ENCODE measurements at regions not wholly inside any gene's neighbourhood (a gene's known extent, or its start where the extent isn't known, plus 50 kb on each side); places are given as distances from the start of the nearest gene placed in this dataset.

GRCh38 chr17:14637260-14637659, 336.4 kb downstream of the HS3ST3B1 start:
- in situ Hi-C loops (cut with MboI; ENCODE audit: low pct_unique_long_range_greater_than_20kb, low sequenced_read_pairs): no loop called here
- DNase-seq: no peak

GRCh38 chr17:14630621-14631020, 329.7 kb downstream of the HS3ST3B1 start:
- no peak for DNase-seq
- in situ Hi-C loops (cut with MboI; ENCODE audit: low pct_unique_long_range_greater_than_20kb, low sequenced_read_pairs): no loop called here

DNA sequence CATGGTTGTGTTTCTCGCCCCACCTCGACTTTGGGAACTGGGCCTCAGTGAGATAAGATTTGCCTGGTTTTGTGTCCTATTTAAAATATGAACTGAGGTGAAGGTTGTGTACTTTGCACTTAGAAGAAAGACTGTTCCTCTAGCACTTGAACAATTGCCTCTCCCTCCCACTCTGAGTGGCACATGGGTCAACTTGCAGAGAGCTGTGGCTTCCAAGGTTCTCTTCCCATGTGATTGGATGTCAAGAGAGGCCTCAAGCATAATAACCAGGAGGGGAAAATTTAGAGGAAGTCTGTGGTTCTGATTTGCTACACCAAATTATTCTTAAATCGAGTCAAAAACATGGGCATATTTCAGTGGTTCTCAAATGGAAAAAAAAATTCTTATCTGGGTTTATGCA, 329.2 kb downstream of the HS3ST3B1 start:
- no peak for DNase-seq

DNA sequence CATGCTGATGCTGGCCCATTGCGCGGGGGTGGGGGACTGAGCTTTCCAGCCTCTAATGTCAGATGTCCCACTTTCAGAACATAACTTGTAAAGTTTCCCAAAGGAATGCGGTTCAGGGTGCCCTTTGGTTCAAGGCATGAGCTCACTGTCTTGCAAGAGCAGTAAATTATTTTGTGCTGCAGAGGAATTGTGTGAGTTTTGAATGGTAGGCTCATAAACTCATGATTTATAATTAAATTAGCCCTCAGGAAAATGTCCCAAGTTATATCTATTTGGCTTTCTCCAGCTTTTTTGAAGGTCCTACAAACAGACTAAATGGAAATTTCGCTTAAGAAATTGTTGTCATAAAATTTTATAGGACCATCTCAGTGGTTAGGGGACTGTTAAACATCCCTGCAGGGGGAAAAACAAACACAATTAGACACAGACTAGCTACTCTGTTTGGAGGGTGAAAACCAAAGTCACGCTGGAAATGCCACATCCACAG, 321.8 kb downstream of the HS3ST3B1 start:
- DNase-seq: no peak
- in situ Hi-C loops (cut with MboI; ENCODE audit: low pct_unique_long_range_greater_than_20kb, low sequenced_read_pairs): no loop called here

More for the DNA sequence above, 329.2 kb downstream of the HS3ST3B1 start:
- in situ Hi-C loops (cut with MboI; ENCODE audit: low pct_unique_long_range_greater_than_20kb, low sequenced_read_pairs): no loop called here

DNA sequence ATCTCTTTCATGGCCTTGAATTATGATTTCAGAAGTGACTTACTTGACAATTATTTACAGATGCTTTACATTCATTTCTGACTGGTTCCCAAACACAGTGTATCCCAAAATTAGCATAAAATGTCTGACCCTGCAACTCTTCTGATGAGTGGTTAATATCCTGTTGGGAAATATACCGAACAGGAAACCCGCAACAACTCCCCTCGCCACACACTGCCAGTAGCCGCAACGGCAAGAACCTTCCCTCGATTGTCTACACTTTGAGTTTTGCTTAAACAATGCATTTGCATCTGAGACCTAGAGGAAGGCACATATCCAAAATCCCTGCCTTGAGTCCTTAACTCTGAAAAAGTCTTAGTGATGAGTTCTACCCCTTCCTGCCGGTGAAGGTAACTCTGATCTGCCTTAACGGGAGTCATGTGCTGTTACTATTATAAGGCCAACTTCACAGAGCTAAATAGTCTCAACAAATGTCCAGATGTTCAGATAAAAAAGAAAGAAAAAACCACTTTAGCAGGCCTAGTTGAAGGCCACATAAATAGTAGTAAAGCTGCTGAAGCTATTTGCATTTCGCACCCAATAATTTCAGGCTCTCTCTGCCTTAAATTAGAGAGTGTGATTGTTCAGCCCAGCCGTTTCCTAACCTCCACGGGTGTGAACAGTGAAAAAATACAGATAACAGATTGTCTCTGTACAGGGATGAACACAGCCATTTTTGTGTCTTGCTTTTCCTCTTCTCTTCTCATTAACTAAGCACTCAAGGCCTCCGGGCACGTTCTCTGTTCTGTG, 321.1 kb downstream of the HS3ST3B1 start:
- in situ Hi-C loops (cut with MboI; ENCODE audit: low pct_unique_long_range_greater_than_20kb, low sequenced_read_pairs): no loop called here
- DNase-seq: peak; percentile 90

DNA sequence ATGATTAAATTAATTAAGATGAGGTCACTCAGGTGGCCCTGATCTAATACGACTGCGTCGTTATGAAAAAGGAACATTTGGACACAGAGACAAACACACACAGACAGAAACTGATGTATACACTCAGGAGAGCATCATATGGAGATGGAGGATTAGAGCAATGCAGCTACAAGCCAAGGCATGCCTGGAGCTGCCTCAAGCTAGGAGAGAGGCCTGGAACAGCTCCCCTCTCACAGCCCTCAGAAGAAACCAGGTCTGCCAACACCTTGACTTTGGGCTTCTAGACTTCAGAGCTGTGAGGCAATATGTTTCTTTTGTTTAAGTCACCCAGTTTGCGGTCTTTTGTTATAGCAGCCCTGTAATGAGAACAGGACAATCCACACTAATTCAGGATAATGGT, 318.9 kb downstream of the HS3ST3B1 start:
- DNase-seq: no peak
- in situ Hi-C loops (cut with MboI; ENCODE audit: low pct_unique_long_range_greater_than_20kb, low sequenced_read_pairs): no loop called here

DNA sequence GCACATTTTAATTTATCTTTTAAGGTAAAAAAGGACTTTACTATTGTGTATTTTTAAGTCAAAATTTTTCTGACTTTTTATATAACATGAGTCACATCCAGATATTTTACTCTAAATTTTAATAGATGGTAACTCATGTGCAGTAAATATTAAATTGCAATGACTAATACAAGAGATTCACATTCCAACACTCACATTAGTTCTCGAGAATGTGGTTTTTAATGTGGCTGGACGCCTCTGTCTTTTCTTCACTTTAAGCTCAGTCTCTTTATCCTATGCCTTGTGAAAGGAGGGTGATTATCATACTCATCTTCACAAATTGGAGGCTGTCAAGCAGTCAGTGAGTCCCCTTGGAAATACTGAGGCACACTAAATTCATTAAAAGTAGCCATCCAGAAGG, 315.6 kb downstream of the HS3ST3B1 start:
- DNase-seq: no peak
- in situ Hi-C loops (cut with MboI; ENCODE audit: low pct_unique_long_range_greater_than_20kb, low sequenced_read_pairs): no loop called here

GRCh38 chr17:14605267-14605599, 304.4 kb downstream of the HS3ST3B1 start:
- in situ Hi-C loops (cut with MboI; ENCODE audit: low pct_unique_long_range_greater_than_20kb, low sequenced_read_pairs): no loop called here
- DNase-seq: peak; percentile 99

- in situ Hi-C loops (cut with MboI; ENCODE audit: low pct_unique_long_range_greater_than_20kb, low sequenced_read_pairs): no loop called here
- peak; percentile 97 for DNase-seq
Observed at GRCh38 chr17:14604591-14605266, 303.8 kb downstream of the HS3ST3B1 start.

- in situ Hi-C loops (cut with MboI; ENCODE audit: low pct_unique_long_range_greater_than_20kb, low sequenced_read_pairs): no loop called here
- DNase-seq: no peak
Observed at GRCh38 chr17:14596224-14596623, 295.3 kb downstream of the HS3ST3B1 start.

GRCh38 chr17:14595656-14596055, 294.8 kb downstream of the HS3ST3B1 start:
- in situ Hi-C loops (cut with MboI; ENCODE audit: low pct_unique_long_range_greater_than_20kb, low sequenced_read_pairs): no loop called here
- DNase-seq: no peak

DNA sequence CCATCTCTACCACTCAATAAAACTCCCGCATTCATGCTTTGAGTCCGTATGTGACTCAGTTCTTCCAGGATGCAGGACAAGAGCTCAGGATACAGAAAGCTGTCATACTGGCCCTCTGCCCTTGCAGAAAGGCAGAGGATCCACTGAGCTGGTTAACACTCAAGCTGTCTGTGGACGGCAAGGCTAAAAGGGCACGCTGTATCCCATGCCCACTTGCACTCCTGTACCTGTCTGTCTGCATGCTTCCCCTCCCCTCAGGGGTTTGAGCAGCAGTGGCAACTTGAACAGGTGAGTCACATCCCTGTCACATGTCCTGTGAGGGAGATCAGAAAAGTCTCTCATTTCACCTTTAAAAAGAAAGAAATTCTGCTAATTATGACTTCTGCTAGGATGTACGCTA, 293.8 kb downstream of the HS3ST3B1 start:
- in situ Hi-C loops (cut with MboI; ENCODE audit: low pct_unique_long_range_greater_than_20kb, low sequenced_read_pairs): no loop called here
- no peak for DNase-seq

DNA sequence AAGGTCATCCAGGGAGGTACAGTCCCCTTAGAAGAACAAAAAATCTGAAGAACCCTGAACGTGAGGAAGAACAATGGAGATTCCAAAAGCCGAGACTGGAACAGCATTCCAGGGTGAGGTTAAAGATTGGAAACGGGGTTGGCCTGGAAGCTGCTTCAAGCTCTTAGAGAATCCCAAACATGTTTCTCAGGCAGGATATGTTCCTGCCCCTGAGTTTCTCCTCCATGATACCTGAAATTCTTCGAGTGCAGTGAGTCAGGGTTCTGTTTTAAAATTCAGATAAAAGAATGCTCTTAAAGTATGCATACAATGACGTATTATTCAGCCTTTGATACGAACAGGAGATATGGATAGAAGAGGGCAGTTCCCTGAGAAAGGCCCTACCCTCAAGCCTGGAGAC, 293.1 kb downstream of the HS3ST3B1 start:
- in situ Hi-C loops (cut with MboI; ENCODE audit: low pct_unique_long_range_greater_than_20kb, low sequenced_read_pairs): no loop called here

GRCh38 chr17:14590459-14591250, 289.8 kb downstream of the HS3ST3B1 start:
- DNase-seq: no peak
- in situ Hi-C loops (cut with MboI; ENCODE audit: low pct_unique_long_range_greater_than_20kb, low sequenced_read_pairs): no loop called here

More for the DNA sequence above, 293.1 kb downstream of the HS3ST3B1 start:
- no peak for DNase-seq

DNA sequence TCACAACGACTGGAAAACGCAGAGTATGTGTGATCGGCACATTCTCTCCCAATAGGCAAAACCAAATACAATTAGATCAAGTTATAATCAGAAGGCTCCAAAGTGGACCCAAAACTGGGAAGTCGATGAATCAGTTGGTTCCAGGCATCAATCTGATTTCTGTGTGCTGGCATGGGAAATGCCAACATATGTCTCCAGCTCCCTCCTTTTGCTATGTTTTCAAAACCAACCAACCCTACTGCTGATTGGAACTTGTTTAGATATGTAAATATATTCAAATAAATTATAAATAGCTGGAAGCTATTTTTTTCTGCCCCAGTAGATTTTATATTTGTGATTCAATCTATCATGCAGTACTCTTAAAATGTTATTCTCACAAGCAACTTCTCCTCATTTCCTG, 284.2 kb downstream of the HS3ST3B1 start:
- in situ Hi-C loops (cut with MboI; ENCODE audit: low pct_unique_long_range_greater_than_20kb, low sequenced_read_pairs): no loop called here
- DNase-seq: no peak

- DNase-seq: no peak
- in situ Hi-C loops (cut with MboI; ENCODE audit: low pct_unique_long_range_greater_than_20kb, low sequenced_read_pairs): no loop called here
Observed at GRCh38 chr17:14582996-14583395, 282.1 kb downstream of the HS3ST3B1 start.

DNA sequence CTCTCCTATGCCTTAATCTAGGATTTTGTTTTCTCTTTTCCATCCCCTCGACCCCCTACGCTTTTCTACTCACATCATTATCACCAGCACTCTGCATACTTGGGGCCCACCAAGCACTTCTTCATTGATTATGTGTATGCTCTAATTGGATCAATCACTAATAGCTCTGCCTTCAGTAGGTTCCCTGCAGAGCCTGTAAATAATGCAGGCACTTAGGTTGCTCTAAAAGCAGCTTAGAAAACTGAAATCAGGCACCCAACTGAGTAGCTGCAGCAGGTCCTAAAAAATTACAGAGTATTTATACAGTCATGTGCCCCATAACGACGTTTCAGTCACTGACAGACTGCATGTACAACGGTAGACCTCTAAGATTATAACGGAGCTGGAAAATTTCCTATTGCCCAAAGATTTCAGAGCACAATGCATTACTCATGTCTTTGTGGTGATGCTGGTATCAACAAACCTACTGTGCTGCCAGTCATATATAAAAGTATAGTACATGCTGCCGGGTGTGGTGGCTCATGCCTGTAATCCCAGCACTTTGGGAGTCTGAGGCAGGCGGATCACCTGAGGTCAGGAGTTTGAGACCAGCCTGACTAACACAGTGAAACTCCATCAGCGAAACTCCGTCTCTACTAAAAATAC, 280.4 kb downstream of the HS3ST3B1 start:
- in situ Hi-C loops (cut with MboI; ENCODE audit: low pct_unique_long_range_greater_than_20kb, low sequenced_read_pairs): no loop called here
- no peak for DNase-seq

- in situ Hi-C loops (cut with MboI; ENCODE audit: low pct_unique_long_range_greater_than_20kb, low sequenced_read_pairs): no loop called here
- DNase-seq: no peak
Observed at GRCh38 chr17:14580499-14580898, 279.6 kb downstream of the HS3ST3B1 start.

- no peak for DNase-seq
- in situ Hi-C loops (cut with MboI; ENCODE audit: low pct_unique_long_range_greater_than_20kb, low sequenced_read_pairs): no loop called here
Observed at GRCh38 chr17:14579716-14580115, 278.8 kb downstream of the HS3ST3B1 start.

All from KBM-7 (cell line).